OCI-LY1 (cell line): ENCODE measurements at regions not wholly inside any gene's neighbourhood (a gene's known extent, or its start where the extent isn't known, plus 50 kb on each side); places are given as distances from the start of the nearest gene placed in this dataset.

ENCODE experiments used
- H2AFZ ChIP-seq: fragments of 200-600 bp; sonication (generic), shearing (Covaris generic); 2 replicates; pipeline ENCODE4 v1.6.0; 2014; ENCODE audit warnings: antibody characterized with exemption, mild to moderate bottlenecking, low read length
- H3F3A ChIP-seq: fragments of 200-600 bp; sonication (generic), shearing (Covaris generic); 2 replicates; pipeline ENCODE4 v1.6.0; 2014; ENCODE audit warnings: mild to moderate bottlenecking, antibody characterized with exemption, low read length, moderate library complexity; ENCODE audit not compliant: insufficient read depth
- H3K27ac ChIP-seq: fragments of 200-600 bp; sonication (generic); 2 replicates; pipeline ENCODE4 v1.5.1; 2014; ENCODE audit warnings: low read length, mixed run types, mild to moderate bottlenecking, low read depth; ENCODE audit not compliant: poor library complexity, severe bottlenecking
- H3K27me3 ChIP-seq: fragments of 200-600 bp; sonication (generic); 2 replicates; pipeline ENCODE4 v1.6.0; 2014; ENCODE audit warnings: antibody characterized with exemption, mild to moderate bottlenecking, low read length, moderate library complexity; ENCODE audit not compliant: insufficient read depth
- H3K36me3 ChIP-seq: fragments of 200-600 bp; sonication (generic); 2 replicates; pipeline ENCODE4 v1.6.1; 2014; ENCODE audit warnings: mild to moderate bottlenecking, antibody characterized with exemption, low read length, moderate library complexity, mixed read lengths; ENCODE audit not compliant: insufficient read depth
- H3K4me1 ChIP-seq: fragments of 200-600 bp; sonication (generic); 2 replicates; pipeline ENCODE4 v1.5.1; 2014; ENCODE audit warnings: mild to moderate bottlenecking, low read length, moderate library complexity; ENCODE audit not compliant: insufficient read depth, severe bottlenecking
- H3K4me2 ChIP-seq: fragments of 200-600 bp; sonication (generic), shearing (Covaris generic); 2 replicates; pipeline ENCODE4 v1.6.1; 2014; ENCODE audit warnings: low read length
- H3K4me3 ChIP-seq: fragments of 200-600 bp; sonication (generic); 2 replicates; pipeline ENCODE4 v1.5.1; 2014; ENCODE audit warnings: low read length, low read depth, mild to moderate bottlenecking, mixed read lengths; ENCODE audit not compliant: poor library complexity, severe bottlenecking
- H3K79me2 ChIP-seq: fragments of 200-600 bp; shearing (Covaris generic); 2 replicates; pipeline ENCODE4 v1.6.1; 2016; ENCODE audit warnings: mixed run types, low read length, mixed read lengths; ENCODE audit not compliant: insufficient read depth
- H3K9ac ChIP-seq: fragments of 200-600 bp; sonication (generic), shearing (Covaris generic); 2 replicates; pipeline ENCODE4 v1.6.1; 2014; ENCODE audit warnings: mild to moderate bottlenecking, low read length, mixed read lengths
- H3K9me2 ChIP-seq: fragments of 200-600 bp; sonication (generic), shearing (Covaris generic); 2 replicates; pipeline ENCODE4 v1.6.1; 2014; ENCODE audit warnings: low read depth, mild to moderate bottlenecking, low read length, mixed read lengths
- H3K9me3 ChIP-seq: fragments of 200-600 bp; shearing (Covaris generic); 2 replicates; pipeline ENCODE4 v1.6.1; 2014; ENCODE audit warnings: low read length, mixed read lengths
- H4K20me1 ChIP-seq: fragments of 200-600 bp; sonication (generic), shearing (Covaris generic); 2 replicates; pipeline ENCODE4 v1.6.0; 2016; ENCODE audit warnings: mild to moderate bottlenecking, low read length; ENCODE audit not compliant: insufficient read depth
- EZH2 ChIP-seq: fragments of 200-600 bp; sonication (generic), shearing (Covaris generic); IDR thresholded peaks from 2 replicates; pipeline ENCODE4 v1.8.0; 2017; ENCODE audit warnings: borderline replicate concordance, mixed run types, mild to moderate bottlenecking, antibody characterized with exemption, low read length, moderate library complexity, mixed read lengths
- TF ChIP-seq, protein P1 (sequence below): fragments of 200-600 bp; sonication (generic), shearing (Covaris generic); IDR thresholded peaks from 2 replicates; pipeline ENCODE4 v1.5.1; 2017; ENCODE audit warnings: mild to moderate bottlenecking, antibody characterized with exemption, low read length, moderate library complexity, mixed read lengths

DNA sequence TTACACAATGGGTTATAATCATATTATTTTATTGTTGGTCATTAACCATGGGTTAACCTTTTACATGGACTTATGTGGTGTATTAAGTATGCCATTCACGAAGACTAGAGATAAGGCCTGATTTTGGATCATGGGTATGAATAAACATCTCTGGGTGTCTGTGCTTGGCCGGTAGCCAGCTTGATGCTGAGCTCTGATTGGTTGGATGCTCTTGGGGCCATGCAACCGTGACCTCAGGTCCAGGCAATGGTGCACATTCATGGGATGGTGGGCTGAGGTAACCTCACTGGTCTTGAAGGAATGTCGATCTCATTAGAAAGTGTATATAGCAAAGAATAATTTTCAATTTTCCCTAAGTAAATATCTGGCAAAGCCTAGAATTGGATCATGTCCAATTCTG lies 158.2 kb upstream of the IL12B start:
- Histone ChIP-seq H3K9me3 (no peaks in the 10 kb centered on the region), H3K36me3 (no peaks in the 10 kb centered on the region), H3K27me3 (no peaks in the 10 kb centered on the region), H3K4me1 (no peaks in the 10 kb centered on the region), H4K20me1 (no peaks in the 10 kb centered on the region), H3K4me2 (no peak overlapping the region), H3K79me2 (no peaks in the 10 kb centered on the region), H3K9me2 (no peaks in the 10 kb centered on the region), H3K27ac (no peak overlapping the region), H3K9ac (no peak overlapping the region), H3F3A (no peaks in the 10 kb centered on the region), H2AFZ (no peak overlapping the region), H3K4me3 (no peak overlapping the region)
- TF ChIP-seq, protein P1, sequence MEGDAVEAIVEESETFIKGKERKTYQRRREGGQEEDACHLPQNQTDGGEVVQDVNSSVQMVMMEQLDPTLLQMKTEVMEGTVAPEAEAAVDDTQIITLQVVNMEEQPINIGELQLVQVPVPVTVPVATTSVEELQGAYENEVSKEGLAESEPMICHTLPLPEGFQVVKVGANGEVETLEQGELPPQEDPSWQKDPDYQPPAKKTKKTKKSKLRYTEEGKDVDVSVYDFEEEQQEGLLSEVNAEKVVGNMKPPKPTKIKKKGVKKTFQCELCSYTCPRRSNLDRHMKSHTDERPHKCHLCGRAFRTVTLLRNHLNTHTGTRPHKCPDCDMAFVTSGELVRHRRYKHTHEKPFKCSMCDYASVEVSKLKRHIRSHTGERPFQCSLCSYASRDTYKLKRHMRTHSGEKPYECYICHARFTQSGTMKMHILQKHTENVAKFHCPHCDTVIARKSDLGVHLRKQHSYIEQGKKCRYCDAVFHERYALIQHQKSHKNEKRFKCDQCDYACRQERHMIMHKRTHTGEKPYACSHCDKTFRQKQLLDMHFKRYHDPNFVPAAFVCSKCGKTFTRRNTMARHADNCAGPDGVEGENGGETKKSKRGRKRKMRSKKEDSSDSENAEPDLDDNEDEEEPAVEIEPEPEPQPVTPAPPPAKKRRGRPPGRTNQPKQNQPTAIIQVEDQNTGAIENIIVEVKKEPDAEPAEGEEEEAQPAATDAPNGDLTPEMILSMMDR: no peak
- no peak for TF ChIP-seq EZH2

GRCh38 chr5:159489779-159490178 lies 159.5 kb upstream of the IL12B start:
- Histone ChIP-seq H3K4me3 (no peak overlapping the region), H3K27me3 (no peaks in the 10 kb centered on the region), H3K9me3 (no peaks in the 10 kb centered on the region), H3K9ac (no peak overlapping the region), H3K4me2 (no peak overlapping the region), H3K79me2 (no peaks in the 10 kb centered on the region), H3K36me3 (no peaks in the 10 kb centered on the region), H3F3A (no peaks in the 10 kb centered on the region), H2AFZ (no peak overlapping the region), H3K9me2 (no peaks in the 10 kb centered on the region), H4K20me1 (no peaks in the 10 kb centered on the region), H3K4me1 (no peaks in the 10 kb centered on the region), H3K27ac (no peak overlapping the region)
- TF ChIP-seq, protein P1: no peak
- no peak for TF ChIP-seq EZH2

- Histone ChIP-seq H3K4me1 (no peaks in the 10 kb centered on the region), H3K9me2 (no peaks in the 10 kb centered on the region), H3K4me2 (no peak overlapping the region), H3K27ac (no peak overlapping the region), H3K27me3 (no peaks in the 10 kb centered on the region), H3F3A (no peaks in the 10 kb centered on the region), H3K36me3 (no peaks in the 10 kb centered on the region), H3K9ac (no peak overlapping the region), H4K20me1 (no peaks in the 10 kb centered on the region), H3K79me2 (no peaks in the 10 kb centered on the region), H3K4me3 (no peak overlapping the region), H2AFZ (no peak overlapping the region), H3K9me3 (no peaks in the 10 kb centered on the region)
- TF ChIP-seq, protein P1: no peak
- TF ChIP-seq EZH2: no peak
Measured at GRCh38 chr5:159490507-159490906, 160.2 kb upstream of the IL12B start.
